CD4-positive, alpha-beta T cell (primary cell): ENCODE measurements at regions not wholly inside any gene's neighbourhood (a gene's known extent, or its start where the extent isn't known, plus 50 kb on each side); places are given as distances from the start of the nearest gene placed in this dataset.

Source experiments
- ATAC-seq: fragments of 200-7000 bp; cut with Tn5 transposase; one replicate; pipeline ENCODE4 v1.10.0; 2022; ENCODE audit warnings: mild to moderate bottlenecking; ENCODE audit not compliant: poor library complexity
- CTCF ChIA-PET: fragments of 350-600 bp; sonication (Branson Sonifier 250); formaldehyde crosslinking; loops from one replicate; lab custom pipeline; 2021; ENCODE audit warnings: antibody characterized with exemption, inconsistent platforms; lab: Charles Lee
- POLR2A ChIA-PET: fragments of 350-600 bp; sonication (Branson Sonifier 250); formaldehyde crosslinking; loops from one replicate; lab custom pipeline; 2021; ENCODE audit warnings: antibody characterized with exemption, inconsistent platforms; lab: Charles Lee
- DNase-seq, 14 experiments: peaks; one replicate each; pipeline ENCODE4 v3.0.0-alpha.2; 2013 to 2020; ENCODE audit warnings: mixed read lengths in 2 of 14
- H3K27ac ChIP-seq, 2 donors: one replicate each; pipeline versions ENCODE4 v1.5.1 to v1.7.0; 2013; ENCODE audit warnings: low read length in 2 of 2, low read depth in 1 of 2, mild to moderate bottlenecking in 1 of 2
- H3K27me3 ChIP-seq, 2 experiments: 1 replicate in 1 of 2; 2 replicates in 1 of 2; pipeline versions ENCODE4 v1.6.1 to v1.7.0; 2013; ENCODE audit warnings: low read length in 2 of 2, control low read depth in 1 of 2, mild to moderate bottlenecking in 1 of 2, moderate library complexity in 1 of 2; ENCODE audit not compliant: insufficient read depth in 2 of 2, control insufficient read depth in 1 of 2
- H3K36me3 ChIP-seq: one replicate; pipeline ENCODE4 v1.6.1; 2013; ENCODE audit warnings: low read length, control low read depth; ENCODE audit not compliant: insufficient read depth
- H3K4me1 ChIP-seq: one replicate; pipeline ENCODE4 v1.6.1; 2013; ENCODE audit warnings: low read length, control low read depth; ENCODE audit not compliant: insufficient read depth
- H3K4me3 ChIP-seq: one replicate; pipeline ENCODE4 v1.5.1; 2013; ENCODE audit warnings: mild to moderate bottlenecking, low read length, moderate library complexity
- H3K9me3 ChIP-seq, 2 experiments: 1 replicate in 1 of 2; 2 replicates in 1 of 2; pipeline versions ENCODE4 v1.6.1 to v1.7.0; 2013; ENCODE audit warnings: low read length in 2 of 2, mild to moderate bottlenecking in 2 of 2, control low read depth in 1 of 2, moderate library complexity in 1 of 2; ENCODE audit not compliant: control insufficient read depth in 1 of 2, insufficient read depth in 1 of 2
- H3K27ac Mint-ChIP-seq: one replicate; pipeline ENCODE4 v1.8.0; 2020; ENCODE audit warnings: mixed read lengths
- H3K27me3 Mint-ChIP-seq: one replicate; pipeline ENCODE4 v1.8.0; 2021; ENCODE audit warnings: mixed read lengths
- H3K36me3 Mint-ChIP-seq: one replicate; pipeline ENCODE4 v1.8.0; 2021; ENCODE audit warnings: low read depth, mixed read lengths
- H3K4me1 Mint-ChIP-seq: one replicate; pipeline ENCODE4 v1.8.0; 2021; ENCODE audit warnings: low read depth, mixed read lengths
- H3K4me3 Mint-ChIP-seq: one replicate; pipeline ENCODE4 v1.8.0; 2020; ENCODE audit warnings: mild to moderate bottlenecking, mixed read lengths
- H3K9me3 Mint-ChIP-seq: one replicate; pipeline ENCODE4 v1.8.0; 2020; ENCODE audit warnings: mixed read lengths
- CTCF ChIP-seq: fragments of 200-600 bp; IDR thresholded peaks from one replicate; pipeline ENCODE4 v1.8.0; 2022; ENCODE audit warnings: antibody characterized with exemption, mild to moderate bottlenecking
- intact Hi-C, 2 experiments: fragments of 100-400 bp; cut with DNase I in 1 of 2; cut with micrococcal nuclease in 1 of 2; formaldehyde crosslinking; loops; one replicate each; pipeline versions ENCODE4 v1.15.1 to v1.9.0; 2023 to 2025; cut with DNase I, micrococcal nuclease

- Mint-ChIP-seq H3K27ac (no peak overlapping the region), H3K4me1 (no peaks in the 10 kb centered on the region), H3K4me3 (no peak overlapping the region), H3K9me3 (no peaks in the 10 kb centered on the region), H3K36me3 (no peaks in the 10 kb centered on the region), H3K27me3 (no peaks in the 10 kb centered on the region)
- H3K27ac ChIP-seq: no peak overlapping the region
- TF ChIP-seq CTCF: no peak
- no peaks in the 10 kb centered on the region for H3K9me3 ChIP-seq
- no peaks in the 10 kb centered on the region for H3K36me3 ChIP-seq
- intact Hi-C loops: no loop called here
- no peak for ATAC-seq
- H3K4me3 ChIP-seq: no peak overlapping the region
- POLR2A ChIA-PET: no interaction called here
- no peaks in the 10 kb centered on the region for H3K4me1 ChIP-seq
- H3K27me3 ChIP-seq: no peaks in the 10 kb centered on the region
- no peak for DNase-seq
- CTCF ChIA-PET: no interaction called here
Measured at GRCh38 chr1:186571771-186572170, 108.5 kb downstream of the PTGS2 start.

- Mint-ChIP-seq H3K4me3 (no peak overlapping the region), H3K4me1 (no peaks in the 10 kb centered on the region), H3K27me3 (no peaks in the 10 kb centered on the region), H3K36me3 (no peaks in the 10 kb centered on the region), H3K27ac (no peak overlapping the region), H3K9me3 (no peaks in the 10 kb centered on the region)
- no peaks in the 10 kb centered on the region for H3K36me3 ChIP-seq
- no peak for DNase-seq
- no peak for ATAC-seq
- no peaks in the 10 kb centered on the region for H3K9me3 ChIP-seq
- no peak overlapping the region for H3K4me3 ChIP-seq
- CTCF ChIA-PET: no interaction called here
- no peaks in the 10 kb centered on the region for H3K27me3 ChIP-seq
- intact Hi-C loops: no loop called here
- no peak for TF ChIP-seq CTCF
- H3K27ac ChIP-seq: no peak overlapping the region
- no peaks in the 10 kb centered on the region for H3K4me1 ChIP-seq
- POLR2A ChIA-PET: no interaction called here
Measured at GRCh38 chr1:186569856-186570255, 108.9 kb upstream of the PDC start.

- Mint-ChIP-seq H3K4me3 (no peak overlapping the region), H3K9me3 (no peaks in the 10 kb centered on the region), H3K27ac (no peak overlapping the region), H3K27me3 (no peaks in the 10 kb centered on the region), H3K36me3 (no peaks in the 10 kb centered on the region), H3K4me1 (no peaks in the 10 kb centered on the region)
- no peak for TF ChIP-seq CTCF
- H3K27me3 ChIP-seq: no peaks in the 10 kb centered on the region
- DNase-seq (no peak), ATAC-seq (no peak)
- ChIA-PET POLR2A (no interaction called here), CTCF (no interaction called here)
- H3K9me3 ChIP-seq: no peaks in the 10 kb centered on the region
- H3K4me1 ChIP-seq: no peaks in the 10 kb centered on the region
- no peaks in the 10 kb centered on the region for H3K36me3 ChIP-seq
- no peak overlapping the region for H3K27ac ChIP-seq
- intact Hi-C loops: no loop called here
- H3K4me3 ChIP-seq: no peak overlapping the region
Measured at GRCh38 chr1:186568221-186568620, 107.3 kb upstream of the PDC start.
